Prostate gland (tissue), 2 donors: ENCODE measurements at regions not wholly inside any gene's neighbourhood (a gene's known extent, or its start where the extent isn't known, plus 50 kb on each side); places are given as distances from the start of the nearest gene placed in this dataset.

Experiments used
- DNase-seq: peaks from one replicate; pipeline ENCODE4 v3.0.0-alpha.2; 2019; ENCODE audit warnings: low spot score
- H3K27ac ChIP-seq, 2 donors: fragments of 200-600 bp; sonication (generic); 2 replicates each; pipeline ENCODE4 v1.5.1; 2017 to 2019
- H3K27me3 ChIP-seq: fragments of 200-600 bp; sonication (generic); replicated peaks from 2 replicates; pipeline ENCODE4 v1.5.1; 2019; ENCODE audit not compliant: insufficient read depth
- H3K36me3 ChIP-seq, 2 donors: fragments of 200-600 bp; sonication (generic); 1 replicate in 1 of 2; 2 replicates in 1 of 2; pipeline versions ENCODE4 v1.5.1 to v1.8.1; 2017 to 2019
- H3K4me1 ChIP-seq: fragments of 200-600 bp; sonication (generic); replicated peaks from 2 replicates; pipeline ENCODE4 v1.5.1; 2019
- H3K4me3 ChIP-seq, 2 donors: fragments of 200-600 bp; sonication (generic); 2 replicates each; pipeline ENCODE4 v1.5.1; 2017 to 2019
- H3K9me3 ChIP-seq: fragments of 200-600 bp; sonication (generic); 2 replicates; pipeline ENCODE4 v1.5.1; 2017
- POLR2A ChIP-seq: fragments of 450-650 bp; IDR thresholded peaks from one replicate; pipeline ENCODE4 v1.6.1; 2016; ENCODE audit warnings: antibody characterized with exemption, mild to moderate bottlenecking
- POLR2AphosphoS5 ChIP-seq: sonication (generic); formaldehyde crosslinking; IDR thresholded peaks from one replicate; pipeline ENCODE4 v1.6.1; 2017; ENCODE audit warnings: antibody characterized with exemption
- WGBS: methylation state at CpG from one replicate; pipeline ENCODE4 v1.1.5; 2018; 5-methylcytosine and 5-hydroxymethylcytosine counted together
- intact Hi-C: fragments of 100-400 bp; cut with DNase I; formaldehyde crosslinking; loops from one replicate; pipeline ENCODE4 v1.14.2; 2022
- TF ChIP-seq, protein P1 (sequence below), 4 experiments: fragments of 200-600 bp in 2 of 4; fragments of 450-650 bp in 2 of 4; sonication (generic) in 2 of 4; IDR thresholded peaks; 1 replicate in 3 of 4; 2 replicates in 1 of 4; pipeline ENCODE4 v1.5.1; 2016 to 2019; ENCODE audit warnings: antibody characterized with exemption in 4 of 4, mild to moderate bottlenecking in 2 of 4, moderate library complexity in 2 of 4

DNA sequence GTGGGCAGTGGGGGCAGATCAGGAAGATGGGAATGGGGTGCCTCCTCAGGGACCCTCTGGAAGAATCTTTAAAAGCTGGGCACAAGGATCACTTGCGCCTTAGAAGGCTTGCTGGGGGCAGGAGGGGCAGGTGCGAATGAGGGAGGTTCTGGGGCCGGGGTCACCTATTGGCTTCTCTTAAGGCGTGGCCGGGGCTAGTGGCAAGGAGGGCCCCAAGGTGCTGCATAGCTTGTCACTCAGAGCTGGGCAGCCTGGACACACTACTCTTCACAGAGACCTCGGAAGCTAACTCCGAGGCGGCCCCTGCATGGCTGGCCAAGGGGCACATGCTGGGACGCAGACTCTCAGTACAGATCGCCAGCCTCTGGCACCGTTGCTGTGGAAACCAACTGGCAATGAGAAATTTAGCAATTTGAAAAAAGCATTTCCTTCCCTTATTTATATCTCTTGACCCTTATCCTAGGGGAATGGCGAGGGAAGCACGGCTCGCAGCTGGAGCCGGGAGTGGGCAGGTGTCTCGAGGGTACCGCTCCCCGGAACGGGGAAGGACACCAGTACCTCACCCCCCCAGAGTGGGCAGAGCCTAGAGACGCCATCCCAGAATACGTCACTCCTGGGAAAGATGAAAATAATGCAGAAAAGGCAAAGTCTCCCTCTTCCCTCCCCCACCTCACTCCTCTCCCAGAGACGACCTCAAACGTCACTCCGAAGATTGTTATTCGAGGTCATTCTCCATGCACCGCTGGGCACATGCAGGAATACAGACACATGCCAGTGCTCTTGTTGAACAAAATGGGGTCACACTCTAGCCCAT is 188.1 kb downstream of the CTTN start:
- 88% methylated on average over 26 of the region's 26 CpGs for WGBS

DNA sequence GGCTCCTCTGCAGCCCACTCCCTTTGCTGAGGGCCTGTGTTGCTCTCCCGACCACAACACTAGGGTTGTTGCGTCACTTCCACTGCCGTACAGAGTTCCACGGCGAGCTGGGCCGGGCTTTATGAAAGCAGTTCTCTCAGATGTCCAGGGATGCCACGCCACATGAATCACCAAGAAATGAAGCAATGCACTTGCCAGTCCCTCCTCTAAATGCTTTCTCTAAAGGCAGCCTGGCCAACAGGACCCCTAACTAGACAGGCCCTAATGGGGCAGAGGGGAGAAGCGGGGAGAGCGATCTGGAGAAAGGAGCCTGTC is 188.7 kb downstream of the CTTN start:
- no peaks in the 10 kb centered on the region for H3K27me3 ChIP-seq
- no peak overlapping the region for H3K4me3 ChIP-seq
- no peaks in the 10 kb centered on the region for H3K4me1 ChIP-seq
- intact Hi-C loops, result no loop called here
- H3K36me3 ChIP-seq, result no peaks in the 10 kb centered on the region
- H3K9me3 ChIP-seq, result no peaks in the 10 kb centered on the region
- no peak for DNase-seq
- H3K27ac ChIP-seq, result no peak overlapping the region
- WGBS, result 82% methylated on average over 9 of the region's 9 CpGs
- TF ChIP-seq POLR2AphosphoS5 (no peak), POLR2A (no peak)
- TF ChIP-seq, protein P1, sequence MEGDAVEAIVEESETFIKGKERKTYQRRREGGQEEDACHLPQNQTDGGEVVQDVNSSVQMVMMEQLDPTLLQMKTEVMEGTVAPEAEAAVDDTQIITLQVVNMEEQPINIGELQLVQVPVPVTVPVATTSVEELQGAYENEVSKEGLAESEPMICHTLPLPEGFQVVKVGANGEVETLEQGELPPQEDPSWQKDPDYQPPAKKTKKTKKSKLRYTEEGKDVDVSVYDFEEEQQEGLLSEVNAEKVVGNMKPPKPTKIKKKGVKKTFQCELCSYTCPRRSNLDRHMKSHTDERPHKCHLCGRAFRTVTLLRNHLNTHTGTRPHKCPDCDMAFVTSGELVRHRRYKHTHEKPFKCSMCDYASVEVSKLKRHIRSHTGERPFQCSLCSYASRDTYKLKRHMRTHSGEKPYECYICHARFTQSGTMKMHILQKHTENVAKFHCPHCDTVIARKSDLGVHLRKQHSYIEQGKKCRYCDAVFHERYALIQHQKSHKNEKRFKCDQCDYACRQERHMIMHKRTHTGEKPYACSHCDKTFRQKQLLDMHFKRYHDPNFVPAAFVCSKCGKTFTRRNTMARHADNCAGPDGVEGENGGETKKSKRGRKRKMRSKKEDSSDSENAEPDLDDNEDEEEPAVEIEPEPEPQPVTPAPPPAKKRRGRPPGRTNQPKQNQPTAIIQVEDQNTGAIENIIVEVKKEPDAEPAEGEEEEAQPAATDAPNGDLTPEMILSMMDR (IDR thresholded peaks at IDR 0.05), result no peak

More for the DNA sequence above, 188.1 kb downstream of the CTTN start:
- Histone ChIP-seq H3K4me3 (no peak overlapping the region), H3K9me3 (no peaks in the 10 kb centered on the region), H3K27ac (no peak overlapping the region), H3K4me1 (no peaks in the 10 kb centered on the region), H3K27me3 (no peaks in the 10 kb centered on the region), H3K36me3 (no peaks in the 10 kb centered on the region)
- intact Hi-C loops, result no loop called here
- no peak for DNase-seq
- TF ChIP-seq POLR2A (no peak), POLR2AphosphoS5 (no peak)
- TF ChIP-seq, protein P1 (IDR thresholded peaks at IDR 0.05), result no peak

DNA sequence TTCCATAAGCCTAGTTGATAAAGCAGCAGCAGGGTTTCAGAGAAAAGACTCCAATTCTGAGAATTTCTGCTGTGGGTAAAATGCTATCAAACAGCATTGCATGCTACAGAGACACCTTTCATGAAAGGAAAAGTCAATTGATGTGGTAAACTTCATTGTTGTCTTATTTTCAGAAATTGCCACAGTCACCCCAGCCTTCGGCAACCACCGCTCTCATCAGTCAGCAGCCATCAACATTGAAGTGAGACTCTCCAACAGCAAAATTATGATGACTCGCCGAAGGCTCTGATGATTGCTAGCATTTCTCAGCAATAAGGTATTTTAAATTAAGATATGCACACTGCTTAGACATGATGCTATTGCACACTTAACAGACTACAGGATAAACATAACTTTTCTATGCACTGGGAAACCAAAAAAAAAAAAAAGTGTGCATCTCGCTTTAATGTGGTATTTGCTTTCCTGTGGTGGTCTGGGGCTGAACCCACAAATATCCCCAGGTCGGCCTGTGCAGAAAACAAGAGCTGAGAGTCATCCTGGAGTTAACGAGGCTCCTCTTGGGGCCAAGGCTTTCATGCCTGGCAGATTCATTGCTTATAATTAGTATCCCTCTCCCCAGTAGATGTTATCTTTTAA is 192.1 kb downstream of the CTTN start:
- intact Hi-C loops, result no loop called here
- WGBS, result 75% methylated on average over 7 of the region's 7 CpGs
- no peak for DNase-seq
- Histone ChIP-seq H3K4me3 (no peak overlapping the region), H3K9me3 (no peaks in the 10 kb centered on the region), H3K27ac (no peak overlapping the region), H3K4me1 (no peaks in the 10 kb centered on the region), H3K36me3 (no peaks in the 10 kb centered on the region), H3K27me3 (no peaks in the 10 kb centered on the region)
- TF ChIP-seq, protein P1 (IDR thresholded peaks at IDR 0.05), result no peak
- no peak for TF ChIP-seq POLR2A
- no peak for TF ChIP-seq POLR2AphosphoS5

DNA sequence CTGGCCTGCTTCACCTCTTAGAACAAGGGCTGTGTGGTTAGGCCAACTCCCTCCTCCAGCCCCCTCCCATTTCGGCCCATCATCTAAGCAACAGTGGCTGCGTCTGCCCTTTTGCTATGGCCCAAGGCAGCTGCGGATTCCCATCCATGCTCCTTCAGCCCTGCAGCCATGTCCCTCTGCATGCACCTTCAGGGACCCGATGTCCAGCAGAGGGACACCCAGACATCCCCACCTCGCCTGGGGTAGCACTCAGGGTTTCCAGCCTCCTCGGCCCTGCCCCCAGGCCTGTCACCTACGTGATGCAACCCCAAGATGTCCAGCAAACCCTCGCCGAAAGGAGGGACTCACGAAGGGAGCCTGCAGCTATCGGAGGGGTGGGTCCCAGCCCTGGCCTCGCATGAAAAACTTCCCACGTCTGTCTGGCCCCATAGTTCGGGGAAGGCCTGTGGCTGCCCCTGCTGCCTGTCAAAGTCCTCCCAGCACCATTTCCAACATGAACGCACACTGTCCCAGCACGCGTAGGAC is 194.4 kb downstream of the CTTN start:
- H3K36me3 ChIP-seq, result no peaks in the 10 kb centered on the region
- intact Hi-C loops, result no loop called here
- H3K4me3 ChIP-seq, result no peak overlapping the region
- no peak for DNase-seq
- no peaks in the 10 kb centered on the region for H3K4me1 ChIP-seq
- H3K27ac ChIP-seq, result no peak overlapping the region
- H3K27me3 ChIP-seq, result no peaks in the 10 kb centered on the region
- H3K9me3 ChIP-seq, result no peaks in the 10 kb centered on the region
- TF ChIP-seq POLR2A (no peak), POLR2AphosphoS5 (no peak)
- TF ChIP-seq, protein P1 (IDR thresholded peaks at IDR 0.05), result no peak
- WGBS, result 91% methylated on average over 17 of the region's 17 CpGs
